Adrenal gland (tissue), 9 donors: ENCODE measurements at regions not wholly inside any gene's neighbourhood (a gene's known extent, or its start where the extent isn't known, plus 50 kb on each side); places are given as distances from the start of the nearest gene placed in this dataset.

Source experiments
- DNase-seq, 7 donors: peaks; one replicate each; pipeline ENCODE4 v3.0.0-alpha.2; 2019 to 2020
- H3K27ac ChIP-seq, 5 donors: fragments of 200-600 bp; sonication (generic) in 4 of 5; 1 replicate in 3 of 5; 2 replicates in 2 of 5; pipeline versions ENCODE4 v1.5.1 to v1.8.0; 2016 to 2020; ENCODE audit warnings: mild to moderate bottlenecking in 1 of 5
- H3K27me3 ChIP-seq: fragments of 200-600 bp; 2 replicates; pipeline ENCODE4 v1.8.0; 2021
- H3K36me3 ChIP-seq, 2 donors: fragments of 200-600 bp; replicated peaks in 1 of 2; 1 replicate in 1 of 2; 2 replicates in 1 of 2; pipeline versions ENCODE4 v1.5.1 to v1.8.0; 2018 to 2022
- H3K4me1 ChIP-seq, 2 donors: fragments of 200-600 bp; replicated peaks in 1 of 2; 1 replicate in 1 of 2; 2 replicates in 1 of 2; pipeline versions ENCODE4 v1.5.1 to v1.8.0; 2018 to 2021
- H3K4me3 ChIP-seq, 4 donors: fragments of 200-600 bp; sonication (generic) in 3 of 4; one replicate each; pipeline ENCODE4 v1.5.1; 2016 to 2018
- H3K9me3 ChIP-seq, 3 donors: fragments of 200-600 bp; sonication (generic) in 1 of 3; replicated peaks in 1 of 3; 1 replicate in 2 of 3; 2 replicates in 1 of 3; pipeline versions ENCODE4 v1.5.1 to v1.8.0; 2016 to 2021
- POLR2A ChIP-seq, 2 donors: fragments of 450-650 bp; IDR thresholded peaks; one replicate each; pipeline ENCODE4 v1.6.1; 2017; ENCODE audit warnings: antibody characterized with exemption in 2 of 2, mild to moderate bottlenecking in 2 of 2, moderate library complexity in 1 of 2
- WGBS, 4 donors: extraction: QIAGEN DNeasy Blood & Tissue Kit in 2 of 4; methylation state at CpG; one replicate each; pipeline versions ENCODE4 v1.1.5 to v1.1.7; 2013 to 2017; 5-methylcytosine and 5-hydroxymethylcytosine counted together
- intact Hi-C, 2 donors: fragments of 100-400 bp; cut with DNase I; formaldehyde crosslinking; loops; one replicate each; pipeline versions ENCODE4 v1.14.1 to v1.15.0; 2022 to 2023
- TF ChIP-seq, protein P1 (sequence below), 6 experiments: fragments of 450-650 bp in 4 of 6; fragments of 200-600 bp in 2 of 6; sonication (generic) in 1 of 6; IDR thresholded peaks; 1 replicate in 5 of 6; 2 replicates in 1 of 6; pipeline versions ENCODE4 v1.5.1 to v1.8.0; 2016 to 2021; ENCODE audit warnings: antibody characterized with exemption in 6 of 6, mild to moderate bottlenecking in 2 of 6, moderate library complexity in 1 of 6
- donor health status: healthy with polysubstance abuse.
- donor health status: Bipolar disorder and iron deficiency.
- donor health status: DM: yes; HTN: yes; CAD: no.
- donor health status: DM: no; HTN: no; CAD: no.
- donor health status: DM: no; HTN: no; CAD: no.

DNA sequence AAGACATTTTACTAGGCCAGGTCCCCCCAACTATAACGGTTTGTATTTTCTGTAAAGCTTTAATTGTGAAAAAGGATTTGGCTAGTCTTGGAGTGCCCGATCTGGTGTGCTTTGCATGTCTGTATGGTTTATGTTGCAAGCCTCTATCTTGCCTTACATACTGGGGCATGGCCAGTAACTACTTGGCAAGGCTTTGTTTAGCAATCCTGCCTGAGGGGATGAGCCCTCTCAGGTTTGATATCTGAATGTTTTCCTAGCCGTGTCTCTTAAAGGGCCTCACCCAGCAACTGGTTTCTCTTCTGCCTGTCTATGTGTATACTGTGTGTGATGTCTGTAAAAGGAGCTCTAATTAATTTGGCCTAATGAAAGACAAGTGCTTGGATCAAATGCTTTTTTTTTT, 61.3 kb upstream of the SPINK5 start:
- DNase-seq = no peak
- intact Hi-C loops = no loop called here
- no peaks in the 10 kb centered on the region for H3K4me1 ChIP-seq

DNA sequence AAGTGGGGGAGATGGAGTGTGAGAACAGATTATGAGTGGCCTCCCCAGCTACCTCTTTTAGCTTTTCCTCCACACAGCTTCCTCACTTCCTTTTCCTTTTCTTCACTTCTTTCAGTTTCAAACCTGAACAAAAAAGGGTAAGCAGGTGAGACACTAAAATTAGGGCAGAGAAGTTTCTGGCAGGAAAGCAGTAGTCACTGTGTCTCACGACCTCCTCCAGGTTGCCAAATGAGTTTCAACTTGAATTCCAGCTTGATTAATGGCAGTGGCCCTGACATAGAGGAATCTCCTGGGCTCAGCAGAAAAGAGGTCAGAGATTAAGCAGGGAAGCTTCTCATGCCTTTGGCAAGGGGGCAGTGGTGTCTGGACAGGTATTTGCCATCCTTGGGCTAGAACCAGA, 63.7 kb upstream of the SPINK5 start:
- no peak for DNase-seq
- TF ChIP-seq, protein P1, sequence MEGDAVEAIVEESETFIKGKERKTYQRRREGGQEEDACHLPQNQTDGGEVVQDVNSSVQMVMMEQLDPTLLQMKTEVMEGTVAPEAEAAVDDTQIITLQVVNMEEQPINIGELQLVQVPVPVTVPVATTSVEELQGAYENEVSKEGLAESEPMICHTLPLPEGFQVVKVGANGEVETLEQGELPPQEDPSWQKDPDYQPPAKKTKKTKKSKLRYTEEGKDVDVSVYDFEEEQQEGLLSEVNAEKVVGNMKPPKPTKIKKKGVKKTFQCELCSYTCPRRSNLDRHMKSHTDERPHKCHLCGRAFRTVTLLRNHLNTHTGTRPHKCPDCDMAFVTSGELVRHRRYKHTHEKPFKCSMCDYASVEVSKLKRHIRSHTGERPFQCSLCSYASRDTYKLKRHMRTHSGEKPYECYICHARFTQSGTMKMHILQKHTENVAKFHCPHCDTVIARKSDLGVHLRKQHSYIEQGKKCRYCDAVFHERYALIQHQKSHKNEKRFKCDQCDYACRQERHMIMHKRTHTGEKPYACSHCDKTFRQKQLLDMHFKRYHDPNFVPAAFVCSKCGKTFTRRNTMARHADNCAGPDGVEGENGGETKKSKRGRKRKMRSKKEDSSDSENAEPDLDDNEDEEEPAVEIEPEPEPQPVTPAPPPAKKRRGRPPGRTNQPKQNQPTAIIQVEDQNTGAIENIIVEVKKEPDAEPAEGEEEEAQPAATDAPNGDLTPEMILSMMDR (IDR thresholded peaks at IDR 0.05) = no peak
- no peak for TF ChIP-seq POLR2A (IDR thresholded peaks at IDR 0.05)
- 10 to 33% (median 24%) methylated on average over 1 of the region's 1 CpG for WGBS, 4 donors
- H3K4me3 ChIP-seq = no peak overlapping the region
- no peaks in the 10 kb centered on the region for H3K4me1 ChIP-seq
- H3K9me3 ChIP-seq = peaks cover 0 to 10% (median 0%) of the 10 kb centered on the region in 3 donors
- no peaks in the 10 kb centered on the region for H3K27me3 ChIP-seq
- intact Hi-C loops = no loop called here
- H3K36me3 ChIP-seq = no peaks in the 10 kb centered on the region
- no peak overlapping the region for H3K27ac ChIP-seq

More for the DNA sequence above, 61.3 kb upstream of the SPINK5 start:
- Histone ChIP-seq H3K4me3 (no peak overlapping the region), H3K9me3 (peaks cover 0 to 10% (median 0%) of the 10 kb centered on the region in 3 donors), H3K27ac (no peak overlapping the region), H3K27me3 (no peaks in the 10 kb centered on the region), H3K36me3 (no peaks in the 10 kb centered on the region)
- no peak for TF ChIP-seq POLR2A (IDR thresholded peaks at IDR 0.05)
- TF ChIP-seq, protein P1 (IDR thresholded peaks at IDR 0.05) = no peak
- 55 to 70% (median 66%) methylated on average over 3 of the region's 3 CpGs for WGBS, 4 donors

DNA sequence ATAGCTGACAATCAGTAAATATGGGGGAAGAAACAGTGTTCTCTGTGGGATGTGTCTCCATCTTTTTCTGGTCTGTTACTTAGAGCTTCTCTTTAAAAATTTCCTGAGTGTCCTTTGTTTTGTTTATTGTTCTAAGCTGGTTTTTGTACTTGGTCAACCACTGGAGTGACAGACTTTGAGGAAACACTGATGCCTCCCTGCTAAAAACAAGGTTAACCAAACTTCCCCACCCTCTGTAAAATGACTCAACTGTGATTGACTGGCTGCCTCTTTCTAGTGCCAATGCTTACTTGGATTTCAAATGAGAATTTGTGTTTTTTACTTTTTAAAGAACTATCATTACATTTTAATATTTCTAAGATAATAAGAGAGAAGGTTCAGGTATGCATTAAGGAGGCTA, 65.1 kb upstream of the SPINK5 start:
- Histone ChIP-seq H3K36me3 (no peaks in the 10 kb centered on the region), H3K4me1 (no peaks in the 10 kb centered on the region), H3K27me3 (no peaks in the 10 kb centered on the region), H3K4me3 (no peak overlapping the region), H3K27ac (no peak overlapping the region), H3K9me3 (peaks cover 0 to 10% (median 0%) of the 10 kb centered on the region in 3 donors)
- TF ChIP-seq, protein P1 (IDR thresholded peaks at IDR 0.05) = no peak
- TF ChIP-seq POLR2A (IDR thresholded peaks at IDR 0.05) = no peak
- DNase-seq = no peak
- intact Hi-C loops = no loop called here

GRCh38 chr5:147997486-147997885, 66.3 kb upstream of the SPINK5 start:
- WGBS, 4 donors = 32 to 64% (median 43%) methylated on average over 2 to 3 of the region's 3 CpGs
- TF ChIP-seq, protein P1 (IDR thresholded peaks at IDR 0.05) = no peak
- no peak for TF ChIP-seq POLR2A (IDR thresholded peaks at IDR 0.05)
- intact Hi-C loops = no loop called here
- no peak for DNase-seq
- H3K27me3 ChIP-seq = no peaks in the 10 kb centered on the region
- H3K4me1 ChIP-seq = no peaks in the 10 kb centered on the region
- H3K36me3 ChIP-seq = no peaks in the 10 kb centered on the region
- no peak overlapping the region for H3K27ac ChIP-seq
- peaks cover 0 to 10% (median 0%) of the 10 kb centered on the region in 3 donors for H3K9me3 ChIP-seq
- H3K4me3 ChIP-seq = no peak overlapping the region
